ENCODE measurements at regions not wholly inside any gene's neighbourhood (a gene's known extent, or its start where the extent isn't known, plus 50 kb on each side); places are given as distances from the start of the nearest gene placed in this dataset.

DNA sequence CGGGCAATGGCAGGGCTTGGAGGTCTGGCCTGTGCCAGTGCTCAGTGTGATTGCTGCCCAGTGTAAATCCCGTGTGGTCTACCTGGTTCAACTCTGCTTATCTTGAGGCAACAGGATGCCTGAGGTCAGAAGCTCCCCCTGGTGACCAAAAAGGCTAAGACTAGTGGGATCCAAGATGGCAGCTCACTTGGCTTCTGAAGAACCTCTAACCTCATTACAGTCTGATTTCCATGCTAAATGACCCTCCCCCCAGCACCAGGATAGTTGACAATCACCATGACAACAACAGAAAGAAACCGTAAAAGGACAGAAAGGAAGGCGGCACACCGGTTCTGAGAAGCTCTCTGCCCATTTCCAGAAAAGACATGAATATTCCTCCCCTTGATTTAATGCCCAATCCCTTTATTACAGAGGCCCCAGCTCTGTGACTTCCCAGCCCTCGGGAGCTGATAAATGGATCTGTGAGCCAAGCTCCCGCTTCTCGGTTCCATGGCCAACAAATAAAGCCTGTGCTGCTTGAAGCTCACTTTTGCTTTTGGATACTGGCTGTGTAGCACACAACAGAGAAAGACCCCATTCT, 398.4 kb downstream of the CTTN start:
- H3K27me3 ChIP-seq (ENCODE audit: insufficient read depth, low read length): no peaks in the 10 kb centered on the region
- 92% methylated on average over 8 of the region's 8 CpGs for WGBS
- no peak overlapping the region for H3K27ac ChIP-seq (ENCODE audit: low read depth, low read length)
- H3K9ac ChIP-seq (ENCODE audit: low read depth, low read length): no peak overlapping the region
- H3K4me3 ChIP-seq (ENCODE audit: low read length): no peak overlapping the region
- H3K36me3 ChIP-seq (ENCODE audit: insufficient read depth, low read length): peaks cover 8% of the 10 kb centered on the region; the same call in 1 of the 2 replicates
- no peaks in the 10 kb centered on the region for H3K4me1 ChIP-seq (ENCODE audit: insufficient read depth, low read length)
- H3K9me3 ChIP-seq (ENCODE audit: insufficient read depth, low read depth, low read length): peaks cover 24% of the 10 kb centered on the region

GRCh38 chr11:70798296-70798695, 400.0 kb downstream of the CTTN start:
- no peaks in the 10 kb centered on the region for H3K4me1 ChIP-seq (ENCODE audit: insufficient read depth, low read length)
- H3K4me3 ChIP-seq (ENCODE audit: low read length): no peak overlapping the region
- H3K36me3 ChIP-seq (ENCODE audit: insufficient read depth, low read length): peaks cover 5% of the 10 kb centered on the region; the same call in 1 of the 2 replicates
- no peak overlapping the region for H3K9ac ChIP-seq (ENCODE audit: low read depth, low read length)
- no peaks in the 10 kb centered on the region for H3K27me3 ChIP-seq (ENCODE audit: insufficient read depth, low read length)
- peaks cover 14% of the 10 kb centered on the region for H3K9me3 ChIP-seq (ENCODE audit: insufficient read depth, low read depth, low read length)
- H3K27ac ChIP-seq (ENCODE audit: low read depth, low read length): no peak overlapping the region
- 96% methylated on average over 26 of the region's 26 CpGs for WGBS

DNA sequence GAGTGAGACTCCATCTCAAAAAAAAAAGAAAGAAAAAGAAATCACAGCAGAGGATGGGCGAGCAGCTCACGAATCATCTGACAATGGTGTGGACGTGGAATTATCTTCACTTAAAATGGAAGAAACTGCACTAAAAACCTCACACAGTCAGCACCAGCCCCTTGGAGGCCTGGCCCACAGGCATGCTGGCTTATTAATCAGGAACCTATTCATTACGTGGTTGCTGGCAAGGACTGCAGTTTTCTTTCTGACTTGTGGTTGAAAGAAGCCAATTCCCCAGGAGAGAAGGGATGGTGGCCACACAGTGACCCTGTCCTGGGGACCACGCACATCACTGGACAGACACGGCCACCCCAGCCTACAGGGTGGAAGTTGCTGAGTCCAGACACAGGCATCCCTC, 401.1 kb downstream of the CTTN start:
- Histone ChIP-seq H3K4me1 (ENCODE audit: insufficient read depth, low read length) (no peaks in the 10 kb centered on the region), H3K27me3 (ENCODE audit: insufficient read depth, low read length) (no peaks in the 10 kb centered on the region), H3K9me3 (ENCODE audit: insufficient read depth, low read depth, low read length) (0 out of 2 replicates have a peak, but pooled peaks cover 4% of the 10 kb centered on the region), H3K9ac (ENCODE audit: low read depth, low read length) (no peak overlapping the region), H3K27ac (ENCODE audit: low read depth, low read length) (no peak overlapping the region), H3K4me3 (ENCODE audit: low read length) (no peak overlapping the region), H3K36me3 (ENCODE audit: insufficient read depth, low read length) (peaks cover 5% of the 10 kb centered on the region; the same call in 1 of the 2 replicates)
- 96% methylated on average over 6 of the region's 6 CpGs for WGBS

- Histone ChIP-seq H3K27me3 (ENCODE audit: insufficient read depth, low read length) (no peaks in the 10 kb centered on the region), H3K9ac (ENCODE audit: low read depth, low read length) (no peak overlapping the region), H3K4me3 (ENCODE audit: low read length) (no peak overlapping the region), H3K9me3 (ENCODE audit: insufficient read depth, low read depth, low read length) (no peaks in the 10 kb centered on the region), H3K36me3 (ENCODE audit: insufficient read depth, low read length) (peaks cover 10% of the 10 kb centered on the region; the same call in 1 of the 2 replicates), H3K4me1 (ENCODE audit: insufficient read depth, low read length) (no peaks in the 10 kb centered on the region), H3K27ac (ENCODE audit: low read depth, low read length) (no peak overlapping the region)
- WGBS: 95% methylated on average over 8 of the region's 8 CpGs
Measured at GRCh38 chr11:70802185-70802584, 403.9 kb downstream of the CTTN start.

- WGBS: 95% methylated on average over 23 of the region's 24 CpGs
- Histone ChIP-seq H3K27ac (ENCODE audit: low read depth, low read length) (no peak overlapping the region), H3K27me3 (ENCODE audit: insufficient read depth, low read length) (no peaks in the 10 kb centered on the region), H3K9ac (ENCODE audit: low read depth, low read length) (no peak overlapping the region), H3K4me1 (ENCODE audit: insufficient read depth, low read length) (no peaks in the 10 kb centered on the region), H3K36me3 (ENCODE audit: insufficient read depth, low read length) (peaks cover 5% of the 10 kb centered on the region; the same call in 1 of the 2 replicates), H3K9me3 (ENCODE audit: insufficient read depth, low read depth, low read length) (no peaks in the 10 kb centered on the region), H3K4me3 (ENCODE audit: low read length) (no peak overlapping the region)
Measured at GRCh38 chr11:70804139-70804837, 406.0 kb downstream of the CTTN start.

DNA sequence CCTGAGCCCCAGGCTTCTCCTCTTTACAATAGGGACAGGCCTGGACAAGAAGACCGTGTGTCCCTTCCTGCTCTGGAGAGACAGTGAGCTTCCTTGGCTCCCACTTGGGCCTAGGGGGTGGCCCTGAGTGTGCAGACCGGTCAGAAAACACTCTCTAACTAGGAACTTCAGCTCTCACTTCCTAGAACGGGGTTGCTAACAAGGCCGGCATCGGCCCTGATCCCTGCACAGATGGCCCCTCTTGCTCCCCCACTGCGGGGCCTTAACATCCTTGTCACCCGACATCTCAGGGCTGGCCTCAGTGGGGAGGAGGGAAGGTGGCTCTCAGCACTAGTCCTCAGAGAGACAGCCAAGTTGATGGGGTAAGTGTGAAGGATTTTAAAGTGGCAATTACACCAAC, 406.9 kb downstream of the CTTN start:
- Histone ChIP-seq H3K9me3 (ENCODE audit: insufficient read depth, low read depth, low read length) (no peaks in the 10 kb centered on the region), H3K36me3 (ENCODE audit: insufficient read depth, low read length) (peaks cover 5% of the 10 kb centered on the region; the same call in 1 of the 2 replicates), H3K4me3 (ENCODE audit: low read length) (no peak overlapping the region), H3K4me1 (ENCODE audit: insufficient read depth, low read length) (no peaks in the 10 kb centered on the region), H3K27ac (ENCODE audit: low read depth, low read length) (no peak overlapping the region), H3K9ac (ENCODE audit: low read depth, low read length) (no peak overlapping the region), H3K27me3 (ENCODE audit: insufficient read depth, low read length) (no peaks in the 10 kb centered on the region)
- WGBS: 95% methylated on average over 7 of the region's 7 CpGs

- Histone ChIP-seq H3K27ac (ENCODE audit: low read depth, low read length) (no peak overlapping the region), H3K4me1 (ENCODE audit: insufficient read depth, low read length) (no peaks in the 10 kb centered on the region), H3K4me3 (ENCODE audit: low read length) (no peak overlapping the region), H3K9ac (ENCODE audit: low read depth, low read length) (no peak overlapping the region), H3K9me3 (ENCODE audit: insufficient read depth, low read depth, low read length) (no peaks in the 10 kb centered on the region), H3K27me3 (ENCODE audit: insufficient read depth, low read length) (no peaks in the 10 kb centered on the region), H3K36me3 (ENCODE audit: insufficient read depth, low read length) (peaks cover 5% of the 10 kb centered on the region; the same call in 1 of the 2 replicates)
- WGBS: 94% methylated on average over 11 of the region's 11 CpGs
Measured at GRCh38 chr11:70805971-70806370, 407.6 kb downstream of the CTTN start.

DNA sequence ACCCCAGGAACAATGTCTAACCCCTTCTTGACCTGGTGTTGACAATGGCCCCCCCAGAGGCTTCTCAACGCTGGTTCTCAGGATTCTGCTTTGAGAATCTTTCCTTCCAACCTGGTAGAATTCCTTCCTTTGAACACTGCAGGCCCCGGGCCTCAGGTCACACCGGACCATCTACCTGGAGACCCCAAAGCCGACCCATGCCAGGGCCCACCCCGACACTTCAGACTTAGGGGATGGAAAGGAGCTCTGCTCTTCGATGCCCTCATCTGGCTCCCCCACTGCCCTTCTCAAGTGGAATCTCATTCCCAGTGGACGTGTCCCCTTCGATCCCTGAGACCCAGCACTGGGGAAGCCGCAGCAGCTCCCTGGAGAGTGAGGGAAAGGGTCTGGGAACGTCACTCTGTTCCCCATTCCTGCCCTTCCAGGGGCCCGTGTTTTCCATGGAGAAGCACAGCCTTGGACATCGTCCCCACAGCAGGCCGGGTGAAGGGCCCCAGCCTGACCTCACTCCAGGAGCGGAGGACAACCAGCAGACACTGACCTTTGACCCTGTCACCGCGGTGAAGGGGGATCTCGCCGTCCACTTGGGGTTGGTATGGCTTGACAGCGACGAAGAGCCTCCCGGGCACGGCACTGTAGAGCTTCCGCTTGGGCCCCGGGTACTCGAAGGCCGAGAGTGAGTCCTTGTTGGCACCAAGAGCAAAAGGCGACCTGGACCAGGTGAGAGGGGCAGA, 408.3 kb downstream of the CTTN start:
- no peaks in the 10 kb centered on the region for H3K9me3 ChIP-seq (ENCODE audit: insufficient read depth, low read depth, low read length)
- H3K27me3 ChIP-seq (ENCODE audit: insufficient read depth, low read length): no peaks in the 10 kb centered on the region
- WGBS: 94% methylated on average over 26 of the region's 27 CpGs
- H3K4me3 ChIP-seq (ENCODE audit: low read length): no peak overlapping the region
- peaks cover 5% of the 10 kb centered on the region; the same call in 1 of the 2 replicates for H3K36me3 ChIP-seq (ENCODE audit: insufficient read depth, low read length)
- no peaks in the 10 kb centered on the region for H3K4me1 ChIP-seq (ENCODE audit: insufficient read depth, low read length)
- no peak overlapping the region for H3K9ac ChIP-seq (ENCODE audit: low read depth, low read length)
- H3K27ac ChIP-seq (ENCODE audit: low read depth, low read length): no peak overlapping the region

DNA sequence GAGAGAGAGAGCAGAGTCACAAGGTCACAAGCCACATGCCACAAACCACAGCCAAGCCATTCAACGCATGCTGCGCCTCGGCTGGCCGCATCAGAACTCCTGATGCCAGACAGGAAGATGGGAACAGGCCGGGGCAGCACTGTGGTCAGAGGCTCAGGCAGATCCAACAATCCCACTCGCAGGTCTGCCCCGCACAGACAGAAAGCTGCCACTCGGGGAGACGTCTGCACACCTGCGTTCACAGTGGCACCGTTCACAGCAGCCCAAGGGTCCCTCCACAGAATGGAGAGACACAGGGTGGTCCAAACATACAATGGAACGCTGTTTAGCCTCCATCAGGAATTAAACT, 408.8 kb downstream of the CTTN start:
- no peak overlapping the region for H3K27ac ChIP-seq (ENCODE audit: low read depth, low read length)
- H3K4me3 ChIP-seq (ENCODE audit: low read length): no peak overlapping the region
- no peak overlapping the region for H3K9ac ChIP-seq (ENCODE audit: low read depth, low read length)
- no peaks in the 10 kb centered on the region for H3K9me3 ChIP-seq (ENCODE audit: insufficient read depth, low read depth, low read length)
- peaks cover 5% of the 10 kb centered on the region; the same call in 1 of the 2 replicates for H3K36me3 ChIP-seq (ENCODE audit: insufficient read depth, low read length)
- no peaks in the 10 kb centered on the region for H3K4me1 ChIP-seq (ENCODE audit: insufficient read depth, low read length)
- 95% methylated on average over 12 of the region's 12 CpGs for WGBS
- no peaks in the 10 kb centered on the region for H3K27me3 ChIP-seq (ENCODE audit: insufficient read depth, low read length)

DNA sequence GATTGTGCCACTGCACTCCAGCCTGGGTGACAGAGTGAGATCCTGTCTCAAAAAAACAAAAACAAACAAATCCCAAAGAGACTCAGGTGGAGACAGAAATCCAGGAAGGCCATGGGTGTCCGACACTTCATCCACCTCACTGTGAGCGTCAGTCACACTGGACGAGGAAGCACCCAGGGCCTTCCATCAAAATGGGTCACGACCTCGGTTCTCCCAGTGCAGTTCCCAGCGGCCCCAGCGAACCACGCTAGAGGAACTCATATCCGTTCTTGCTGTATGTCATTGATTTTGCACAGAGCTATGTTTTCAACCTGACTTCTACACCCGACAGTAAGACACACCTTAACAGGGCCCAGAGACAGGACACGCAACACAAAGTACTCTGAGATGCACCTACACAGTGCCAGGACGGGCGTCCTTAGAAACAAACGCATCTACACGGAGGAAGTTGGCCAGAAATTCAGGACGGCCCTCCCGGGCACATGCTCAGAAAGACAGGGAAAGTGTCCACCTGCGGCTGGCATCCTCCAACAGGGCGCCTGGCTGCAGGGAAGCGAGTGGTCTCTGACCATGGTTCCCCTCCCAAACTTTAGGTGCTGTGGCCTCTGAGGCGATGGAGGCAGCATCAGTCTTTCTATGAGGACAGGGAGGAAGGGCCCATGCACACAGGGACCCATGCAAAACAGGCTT, 410.5 kb downstream of the CTTN start:
- no peaks in the 10 kb centered on the region for H3K4me1 ChIP-seq (ENCODE audit: insufficient read depth, low read length)
- H3K27me3 ChIP-seq (ENCODE audit: insufficient read depth, low read length): no peaks in the 10 kb centered on the region
- H3K27ac ChIP-seq (ENCODE audit: low read depth, low read length): no peak overlapping the region
- peaks cover 5% of the 10 kb centered on the region; the same call in 1 of the 2 replicates for H3K36me3 ChIP-seq (ENCODE audit: insufficient read depth, low read length)
- H3K9me3 ChIP-seq (ENCODE audit: insufficient read depth, low read depth, low read length): no peaks in the 10 kb centered on the region
- H3K4me3 ChIP-seq (ENCODE audit: low read length): no peak overlapping the region
- WGBS: 94% methylated on average over 21 of the region's 21 CpGs
- H3K9ac ChIP-seq (ENCODE audit: low read depth, low read length): no peak overlapping the region

DNA sequence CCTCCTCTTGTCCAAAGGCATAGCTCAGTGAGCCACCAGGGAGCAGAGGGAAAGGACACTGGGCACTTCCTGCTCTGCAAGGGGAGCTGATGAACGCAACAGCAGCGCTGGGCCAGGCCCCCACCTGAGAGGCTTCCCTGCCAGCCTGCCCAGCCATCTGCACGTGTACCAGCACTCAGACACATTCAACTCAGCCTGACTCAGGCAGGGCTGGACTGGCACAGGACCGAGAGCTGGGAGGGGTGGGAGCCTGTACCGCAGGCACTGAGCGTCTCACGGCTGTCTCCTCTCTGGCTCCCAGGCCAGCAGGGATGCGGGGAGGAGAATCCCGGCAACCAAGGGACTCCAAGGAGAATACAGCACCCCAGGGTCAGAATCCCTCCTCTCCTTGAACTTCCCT, 411.8 kb downstream of the CTTN start:
- Histone ChIP-seq H3K9me3 (ENCODE audit: insufficient read depth, low read depth, low read length) (no peaks in the 10 kb centered on the region), H3K4me1 (ENCODE audit: insufficient read depth, low read length) (no peaks in the 10 kb centered on the region), H3K36me3 (ENCODE audit: insufficient read depth, low read length) (peaks cover 5% of the 10 kb centered on the region; the same call in 1 of the 2 replicates), H3K27me3 (ENCODE audit: insufficient read depth, low read length) (no peaks in the 10 kb centered on the region), H3K4me3 (ENCODE audit: low read length) (no peak overlapping the region), H3K9ac (ENCODE audit: low read depth, low read length) (no peak overlapping the region), H3K27ac (ENCODE audit: low read depth, low read length) (no peak overlapping the region)
- 94% methylated on average over 9 of the region's 9 CpGs for WGBS
